ENCODE measurements at regions not wholly inside any gene's neighbourhood (a gene's known extent, or its start where the extent isn't known, plus 50 kb on each side); places are given as distances from the start of the nearest gene placed in this dataset.
"Not testable (repeated sequence)": the region's sequence is repeated elsewhere in the genome, so short reads cannot be mapped to it uniquely, and the experiment has no call there.

GRCh38 chr16:33844533-33844932 lies 385.1 kb downstream of the TP53TG3F start:
- H3K4me3 ChIP-seq (replicated peaks; ENCODE audit: insufficient read depth, low read length); H3K27ac ChIP-seq (replicated peaks); H3K27me3 ChIP-seq (ENCODE audit: insufficient read depth, poor library complexity, severe bottlenecking): not testable (repeated sequence)
- 0 out of 2 replicates have a peak, but pooled peaks have one; percentile 4 for TF ChIP-seq SPI1 (IDR thresholded peaks at IDR 0.05; ENCODE audit: borderline replicate concordance, low read depth)
- peak in 1 of 2 experiments; percentile 38 for DNase-seq (ENCODE audit: low read depth in 1 of 2, low spot score in 1 of 2)
